Heart right ventricle (tissue), 16 donors: ENCODE measurements at regions not wholly inside any gene's neighbourhood (a gene's known extent, or its start where the extent isn't known, plus 50 kb on each side); places are given as distances from the start of the nearest gene placed in this dataset.

Source experiments
- ATAC-seq, 8 donors: fragments of 200-7000 bp; cut with Tn5 transposase; one replicate each; pipeline ENCODE4 v1.9.1; 2020; ENCODE audit warnings: mild to moderate bottlenecking in 8 of 8, moderate library complexity in 8 of 8, moderate number of reproducible peaks in 1 of 8
- DNase-seq, 2 donors: peaks; one replicate each; pipeline ENCODE4 v3.0.0-alpha.2; 2020
- H3K27ac ChIP-seq, 10 donors: fragments of 200-600 bp; sonication (generic) in 2 of 10; one replicate each; pipeline versions ENCODE4 v1.5.0 to v1.8.0; 2020 to 2022; ENCODE audit warnings: mild to moderate bottlenecking in 3 of 10
- H3K27me3 ChIP-seq, 7 donors: fragments of 200-600 bp; one replicate each; pipeline ENCODE4 v1.8.0; 2021 to 2022; ENCODE audit warnings: mild to moderate bottlenecking in 2 of 7
- H3K36me3 ChIP-seq, 9 donors: fragments of 200-600 bp; sonication (generic) in 1 of 9; one replicate each; pipeline versions ENCODE4 v1.5.0 to v1.8.0; 2020 to 2022; ENCODE audit warnings: mild to moderate bottlenecking in 2 of 9
- H3K4me1 ChIP-seq, 9 donors: fragments of 200-600 bp; sonication (generic) in 1 of 9; one replicate each; pipeline versions ENCODE4 v1.5.0 to v1.8.0; 2020 to 2022; ENCODE audit warnings: mild to moderate bottlenecking in 4 of 9
- H3K4me3 ChIP-seq, 10 donors: fragments of 200-600 bp; sonication (generic) in 2 of 10; one replicate each; pipeline versions ENCODE4 v1.5.0 to v1.8.0; 2020 to 2022; ENCODE audit warnings: mild to moderate bottlenecking in 7 of 10, moderate library complexity in 2 of 10
- H3K9me3 ChIP-seq, 11 donors: fragments of 200-600 bp in 10 of 11; sonication (generic) in 2 of 11; one replicate each; pipeline versions ENCODE4 v1.5.0 to v1.8.0; 2013 to 2022; ENCODE audit warnings: mild to moderate bottlenecking in 2 of 11, control low read depth in 1 of 11, moderate library complexity in 1 of 11
- WGBS, 2 donors: extraction: QIAGEN DNeasy Blood & Tissue Kit; methylation state at CpG; one replicate each; pipeline ENCODE4 v1.1.7; 2013; ENCODE audit warnings: inconsistent platforms in 1 of 2; 5-methylcytosine and 5-hydroxymethylcytosine counted together
- intact Hi-C, 10 donors: fragments of 100-400 bp; cut with DNase I; formaldehyde crosslinking; loops; one replicate each; pipeline versions ENCODE4 v1.11.1 to v1.14.2; 2022
- TF ChIP-seq, protein P1 (sequence below), 9 donors: fragments of 200-600 bp; sonication (generic) in 2 of 9; IDR thresholded peaks; one replicate each; pipeline versions ENCODE4 v1.5.0 to v1.8.0; 2021 to 2022; ENCODE audit warnings: antibody characterized with exemption in 9 of 9, mild to moderate bottlenecking in 5 of 9, moderate library complexity in 1 of 9
- donor health status: Arrhythmogenic right ventricular cardiomyopathy.
- donor health status: ischemic (EF 13 %, LVEDD 7.1; RV severe dilation, severe dysfunction).
- donor health status: healthy with polysubstance abuse.
- donor health status: DM: no; HTN: yes; CAD: no.
- donor health status: DM: no; HTN: no; CAD: no.
- donor health status: ischemic (EF 25% LVEDD 6.9; RV normal size, moderate dysfunction).
- donor health status: ischemic (EF 25% LVEDD 5.7; RV mildly dilated, moderate dysfunction).
- donor health status: healthy.
- donor health status: DM: yes; HTN: yes; CAD: no.
- donor health status: Ischemic cardiomyopathy.
- donor health status: ischemic (EF 35%, LVEDD 5.7; RV mildly dilated, moderate dysfunction).
- donor health status: nonischemic (EF 11% LVEDD 7.7; RV severe dilation, severe dysfunction).
- donor health status: DM: yes; HTN: yes; CAD: no.
- donor health status: PGD.
- donor health status: ischemic (EF 29% LVEDD 5.4; RV normal size, mild dysfunction).
- donor health status: nonischemic (EF 23%, LVEDD 6.1; RV moderate dilation, normal function).

DNA sequence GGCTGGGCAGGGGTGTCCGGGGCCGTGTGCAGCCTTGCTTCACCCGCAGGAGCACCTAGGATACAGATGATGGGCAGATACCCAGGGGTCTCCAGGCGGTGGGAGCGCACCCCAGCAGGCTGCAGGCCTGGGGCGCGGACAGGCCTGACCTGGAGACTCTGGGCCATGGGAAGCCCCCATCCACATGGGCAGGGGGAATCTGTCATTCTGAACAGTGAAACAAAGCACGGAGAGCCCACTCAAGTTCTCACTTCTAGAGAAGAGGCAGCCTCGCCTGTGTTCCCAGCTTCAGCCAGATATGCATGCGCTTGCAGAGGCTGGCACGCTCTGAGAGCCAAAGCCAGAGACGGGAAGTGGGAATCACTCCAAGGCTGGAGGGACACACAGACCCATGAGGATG lies 333.1 kb downstream of the BRD1 start:
- Histone ChIP-seq H3K4me1 (no peaks in the 10 kb centered on the region), H3K36me3 (no peaks in the 10 kb centered on the region), H3K27ac (no peak overlapping the region), H3K4me3 (no peak overlapping the region), H3K9me3 (peaks cover 0 to 16% (median 3%) of the 10 kb centered on the region in 11 donors), H3K27me3 (peaks cover 0 to 9% (median 0%) of the 10 kb centered on the region in 7 donors)
- 89 to 94% methylated on average over 11 to 12 of the region's 12 CpGs for WGBS, 2 donors
- ATAC-seq (no peak), DNase-seq (no peak)
- TF ChIP-seq, protein P1, sequence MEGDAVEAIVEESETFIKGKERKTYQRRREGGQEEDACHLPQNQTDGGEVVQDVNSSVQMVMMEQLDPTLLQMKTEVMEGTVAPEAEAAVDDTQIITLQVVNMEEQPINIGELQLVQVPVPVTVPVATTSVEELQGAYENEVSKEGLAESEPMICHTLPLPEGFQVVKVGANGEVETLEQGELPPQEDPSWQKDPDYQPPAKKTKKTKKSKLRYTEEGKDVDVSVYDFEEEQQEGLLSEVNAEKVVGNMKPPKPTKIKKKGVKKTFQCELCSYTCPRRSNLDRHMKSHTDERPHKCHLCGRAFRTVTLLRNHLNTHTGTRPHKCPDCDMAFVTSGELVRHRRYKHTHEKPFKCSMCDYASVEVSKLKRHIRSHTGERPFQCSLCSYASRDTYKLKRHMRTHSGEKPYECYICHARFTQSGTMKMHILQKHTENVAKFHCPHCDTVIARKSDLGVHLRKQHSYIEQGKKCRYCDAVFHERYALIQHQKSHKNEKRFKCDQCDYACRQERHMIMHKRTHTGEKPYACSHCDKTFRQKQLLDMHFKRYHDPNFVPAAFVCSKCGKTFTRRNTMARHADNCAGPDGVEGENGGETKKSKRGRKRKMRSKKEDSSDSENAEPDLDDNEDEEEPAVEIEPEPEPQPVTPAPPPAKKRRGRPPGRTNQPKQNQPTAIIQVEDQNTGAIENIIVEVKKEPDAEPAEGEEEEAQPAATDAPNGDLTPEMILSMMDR (IDR thresholded peaks at IDR 0.05), result no peak
- intact Hi-C loops, result loop anchor here in 1 of 10 donors (5.0 kb wide), 1 partner anchor 1102 kb away; no protein-coding TSS in a partner anchor

DNA sequence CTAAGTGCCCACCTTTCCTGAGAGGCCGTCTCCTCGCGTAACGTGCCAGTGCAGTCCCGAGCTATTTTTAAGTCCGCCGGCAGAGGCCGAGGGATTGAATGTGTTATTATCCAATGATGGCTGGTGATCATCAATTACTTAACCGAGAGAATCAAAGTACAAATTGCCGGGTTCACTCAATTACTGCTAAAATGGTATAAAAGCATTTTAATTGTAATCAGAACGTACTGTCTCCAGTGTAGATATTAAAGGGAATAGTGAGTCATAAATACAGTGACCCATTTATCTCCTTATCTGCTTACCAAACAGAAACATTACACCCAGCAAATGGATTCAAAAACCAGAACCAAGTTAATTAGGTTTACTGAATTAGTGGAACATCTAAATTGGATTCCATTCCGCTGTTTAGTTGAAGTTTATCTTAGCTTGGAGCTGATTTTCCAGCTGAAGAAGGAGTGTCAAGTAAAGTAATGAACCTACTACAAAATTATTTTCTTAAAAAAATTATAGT lies 334.9 kb downstream of the BRD1 start:
- no peak for DNase-seq
- H3K9me3 ChIP-seq, result peaks cover 0 to 16% (median 3%) of the 10 kb centered on the region in 11 donors
- intact Hi-C loops, result loop anchor here in 1 of 10 donors (5.0 kb wide), 1 partner anchor 1100 kb away; no protein-coding TSS in a partner anchor
- TF ChIP-seq, protein P1 (IDR thresholded peaks at IDR 0.05), result no peak
- H3K27ac ChIP-seq, result no peak overlapping the region
- 74 to 77% methylated on average over 12 of the region's 12 CpGs for WGBS, 2 donors
- no peak for ATAC-seq
- H3K27me3 ChIP-seq, result peaks cover 0 to 11% (median 0%) of the 10 kb centered on the region in 7 donors
- no peak overlapping the region for H3K4me3 ChIP-seq
- H3K36me3 ChIP-seq, result no peaks in the 10 kb centered on the region
- no peaks in the 10 kb centered on the region for H3K4me1 ChIP-seq

DNA sequence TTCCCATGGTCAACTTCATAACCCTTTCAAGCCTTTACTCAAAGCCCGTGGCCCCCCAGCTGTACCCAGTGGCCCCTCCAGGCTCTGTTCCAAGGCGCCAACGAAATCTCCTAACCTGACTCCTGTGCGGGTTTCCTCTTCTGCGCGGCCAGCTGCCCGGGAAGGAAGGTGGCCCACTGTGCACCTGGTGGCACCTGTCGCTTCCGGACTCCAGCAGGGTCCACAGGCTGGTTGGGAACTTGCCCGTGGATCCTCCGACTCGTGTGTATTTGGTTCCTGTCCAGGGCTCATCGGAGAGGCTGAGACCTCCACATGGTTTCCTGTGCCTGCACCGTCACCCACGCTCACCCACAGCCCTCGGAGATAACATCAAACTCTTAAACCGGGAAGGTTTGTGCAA lies 335.4 kb downstream of the BRD1 start:
- ATAC-seq (no peak), DNase-seq (no peak)
- Histone ChIP-seq H3K27me3 (peaks cover 0 to 11% (median 0%) of the 10 kb centered on the region in 7 donors), H3K4me1 (no peaks in the 10 kb centered on the region), H3K36me3 (no peaks in the 10 kb centered on the region), H3K4me3 (no peak overlapping the region), H3K9me3 (peaks cover 0 to 13% (median 3%) of the 10 kb centered on the region in 11 donors), H3K27ac (no peak overlapping the region)
- intact Hi-C loops, result loop anchor here in 1 of 10 donors (5.0 kb wide), 1 partner anchor 1100 kb away; no protein-coding TSS in a partner anchor
- TF ChIP-seq, protein P1 (IDR thresholded peaks at IDR 0.05), result no peak
- 86 to 89% methylated on average over 17 of the region's 17 CpGs for WGBS, 2 donors

DNA sequence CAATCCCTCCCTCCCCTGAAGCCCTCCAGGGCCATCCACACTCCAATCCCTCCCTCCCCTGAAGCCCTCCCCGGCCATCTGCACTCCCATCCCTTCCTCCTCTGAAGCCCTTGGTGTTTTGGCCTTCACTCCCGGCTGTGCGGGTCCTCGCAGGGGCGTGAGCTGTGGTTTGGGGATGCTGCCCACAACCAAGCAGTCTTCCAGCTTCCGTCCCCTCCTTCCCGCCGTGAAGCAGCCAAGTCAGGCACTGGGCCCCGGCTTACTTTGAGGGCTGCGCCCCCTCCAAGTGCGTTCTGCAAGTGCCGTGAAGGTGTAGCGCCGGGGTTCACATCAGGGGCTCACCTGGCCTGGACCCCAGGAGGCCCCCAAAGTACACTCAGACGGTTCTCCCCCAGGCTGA lies 335.9 kb downstream of the BRD1 start:
- TF ChIP-seq, protein P1 (IDR thresholded peaks at IDR 0.05), result no peak
- Histone ChIP-seq H3K36me3 (no peaks in the 10 kb centered on the region), H3K9me3 (peaks cover 0 to 9% (median 2%) of the 10 kb centered on the region in 11 donors), H3K4me1 (no peaks in the 10 kb centered on the region), H3K27me3 (peaks cover 0 to 11% (median 0%) of the 10 kb centered on the region in 7 donors), H3K27ac (no peak overlapping the region), H3K4me3 (no peak overlapping the region)
- intact Hi-C loops, result loop anchor here in 1 of 10 donors (5.0 kb wide), 1 partner anchor 1099 kb away; no protein-coding TSS in a partner anchor
- 78 to 85% methylated on average over 15 of the region's 15 CpGs for WGBS, 2 donors
- DNase-seq (no peak), ATAC-seq (no peak)
